ENCODE measurements at regions not wholly inside any gene's neighbourhood (a gene's known extent, or its start where the extent isn't known, plus 50 kb on each side); places are given as distances from the start of the nearest gene placed in this dataset.

- Mint-ChIP-seq H3K9me3 (no peaks in the 10 kb centered on the region), H3K27ac (no peak overlapping the region), H3K36me3 (no peaks in the 10 kb centered on the region), H3K27me3 (no peaks in the 10 kb centered on the region), H3K4me1 (peaks cover 0 to 3% (median 0%) of the 10 kb centered on the region in 4 donors), H3K4me3 (no peak overlapping the region)
- no peaks in the 10 kb centered on the region for H3K36me3 ChIP-seq (ENCODE audit: insufficient read depth, low read length)
- ChIA-PET POLR2A (ENCODE audit: partially characterized antibody) (no interaction called here), CTCF (ENCODE audit: partially characterized antibody) (no interaction called here)
- no peaks in the 10 kb centered on the region for H3K4me1 ChIP-seq (ENCODE audit: insufficient read depth, low read length)
- intact Hi-C loops (cut with micrococcal nuclease), result no loop called here
- H3K27ac ChIP-seq (ENCODE audit: low read depth, low read length), result no peak overlapping the region
- no peak for DNase-seq
- H3K27me3 ChIP-seq (ENCODE audit: insufficient read depth, low read length), result no peaks in the 10 kb centered on the region
- H3K9me3 ChIP-seq (ENCODE audit: control insufficient read depth in 1 of 2, low read length in 2 of 2), result no peaks in the 10 kb centered on the region
- H3K4me3 ChIP-seq (ENCODE audit: low read length in 2 of 2), result no peak overlapping the region
These were observed 358.7 kb downstream of the MED10 start for GRCh38 chr5:6019612-6020011.

- Histone ChIP-seq H3K4me3 (ENCODE audit: low read length in 2 of 2) (no peak overlapping the region), H3K9me3 (ENCODE audit: control insufficient read depth in 1 of 2, low read length in 2 of 2) (no peaks in the 10 kb centered on the region), H3K27ac (ENCODE audit: low read depth, low read length) (no peak overlapping the region), H3K4me1 (ENCODE audit: insufficient read depth, low read length) (no peaks in the 10 kb centered on the region), H3K36me3 (ENCODE audit: insufficient read depth, low read length) (no peaks in the 10 kb centered on the region), H3K27me3 (ENCODE audit: insufficient read depth, low read length) (no peaks in the 10 kb centered on the region)
- Mint-ChIP-seq H3K36me3 (no peaks in the 10 kb centered on the region), H3K4me3 (no peak overlapping the region), H3K4me1 (no peaks in the 10 kb centered on the region), H3K27ac (no peak overlapping the region), H3K9me3 (peaks cover 0 to 8% (median 0%) of the 10 kb centered on the region in 8 donors), H3K27me3 (peaks cover 0 to 3% of the 10 kb centered on the region in 2 donors)
- CTCF ChIA-PET (ENCODE audit: partially characterized antibody), result no interaction called here
- DNase-seq, result no peak
- intact Hi-C loops (cut with micrococcal nuclease), result no loop called here
- POLR2A ChIA-PET (ENCODE audit: partially characterized antibody), result interaction anchor here (0.6 kb wide), 1 partner anchor 1831 kb away, joined by 3 read pairs; no protein-coding TSS in a partner anchor
These were observed 364.8 kb downstream of the MED10 start for GRCh38 chr5:6013506-6013905.

- Mint-ChIP-seq H3K27me3 (peaks cover 0 to 5% of the 10 kb centered on the region in 2 donors), H3K4me1 (no peaks in the 10 kb centered on the region), H3K27ac (no peak overlapping the region), H3K9me3 (peaks cover 0 to 11% (median 0%) of the 10 kb centered on the region in 8 donors), H3K4me3 (no peak overlapping the region), H3K36me3 (no peaks in the 10 kb centered on the region)
- Histone ChIP-seq H3K27me3 (ENCODE audit: insufficient read depth, low read length) (no peaks in the 10 kb centered on the region), H3K27ac (ENCODE audit: low read depth, low read length) (no peak overlapping the region), H3K4me3 (ENCODE audit: low read length in 2 of 2) (no peak overlapping the region), H3K4me1 (ENCODE audit: insufficient read depth, low read length) (no peaks in the 10 kb centered on the region), H3K36me3 (ENCODE audit: insufficient read depth, low read length) (no peaks in the 10 kb centered on the region), H3K9me3 (ENCODE audit: control insufficient read depth in 1 of 2, low read length in 2 of 2) (no peaks in the 10 kb centered on the region)
- no peak for DNase-seq
- intact Hi-C loops (cut with micrococcal nuclease), result no loop called here
- ChIA-PET CTCF (ENCODE audit: partially characterized antibody) (no interaction called here), POLR2A (ENCODE audit: partially characterized antibody) (no interaction called here)
These were observed 367.1 kb downstream of the MED10 start for GRCh38 chr5:6011199-6011598.

DNA sequence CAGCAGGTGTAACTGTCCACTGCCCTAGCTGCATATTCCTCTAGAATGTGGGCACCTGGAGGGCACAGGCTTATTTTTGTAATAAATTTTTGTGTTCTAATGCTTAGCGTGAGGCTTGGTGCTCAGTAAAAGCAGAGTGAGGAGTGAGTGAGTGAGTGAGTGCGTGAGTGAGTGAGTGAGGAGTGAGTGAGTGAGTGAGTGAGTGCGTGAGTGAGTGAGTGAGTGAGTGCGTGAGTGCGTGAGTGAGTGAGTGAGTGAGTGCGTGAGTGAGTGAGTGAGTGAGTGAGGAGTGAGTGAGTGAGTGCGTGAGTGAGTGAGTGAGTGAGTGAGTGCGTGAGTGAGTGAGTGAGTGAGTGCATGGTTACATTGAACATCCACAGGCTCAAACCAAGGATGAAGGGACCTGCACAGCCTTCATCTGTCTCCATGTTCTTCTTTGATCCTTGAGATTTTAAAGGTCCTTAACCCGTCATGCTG lies 371.5 kb downstream of the MED10 start:
- intact Hi-C loops (cut with micrococcal nuclease), result no loop called here
- no peaks in the 10 kb centered on the region for H3K36me3 ChIP-seq (ENCODE audit: insufficient read depth, low read length)
- H3K4me3 ChIP-seq (ENCODE audit: low read length in 2 of 2), result no peak overlapping the region
- H3K9me3 Mint-ChIP-seq, result peaks cover 0 to 11% (median 0%) of the 10 kb centered on the region in 8 donors
- no peaks in the 10 kb centered on the region for H3K4me1 Mint-ChIP-seq
- H3K36me3 Mint-ChIP-seq, result no peaks in the 10 kb centered on the region
- no peaks in the 10 kb centered on the region for H3K4me1 ChIP-seq (ENCODE audit: insufficient read depth, low read length)
- POLR2A ChIA-PET (ENCODE audit: partially characterized antibody), result no interaction called here
- H3K27me3 ChIP-seq (ENCODE audit: insufficient read depth, low read length), result no peaks in the 10 kb centered on the region
- H3K27ac Mint-ChIP-seq, result no peak overlapping the region
- peaks cover 0 to 4% of the 10 kb centered on the region in 2 donors for H3K27me3 Mint-ChIP-seq
- no peaks in the 10 kb centered on the region for H3K9me3 ChIP-seq (ENCODE audit: control insufficient read depth in 1 of 2, low read length in 2 of 2)
- no peak for DNase-seq
- H3K4me3 Mint-ChIP-seq, result no peak overlapping the region
- no peak overlapping the region for H3K27ac ChIP-seq (ENCODE audit: low read depth, low read length)
- CTCF ChIA-PET (ENCODE audit: partially characterized antibody), result no interaction called here

DNA sequence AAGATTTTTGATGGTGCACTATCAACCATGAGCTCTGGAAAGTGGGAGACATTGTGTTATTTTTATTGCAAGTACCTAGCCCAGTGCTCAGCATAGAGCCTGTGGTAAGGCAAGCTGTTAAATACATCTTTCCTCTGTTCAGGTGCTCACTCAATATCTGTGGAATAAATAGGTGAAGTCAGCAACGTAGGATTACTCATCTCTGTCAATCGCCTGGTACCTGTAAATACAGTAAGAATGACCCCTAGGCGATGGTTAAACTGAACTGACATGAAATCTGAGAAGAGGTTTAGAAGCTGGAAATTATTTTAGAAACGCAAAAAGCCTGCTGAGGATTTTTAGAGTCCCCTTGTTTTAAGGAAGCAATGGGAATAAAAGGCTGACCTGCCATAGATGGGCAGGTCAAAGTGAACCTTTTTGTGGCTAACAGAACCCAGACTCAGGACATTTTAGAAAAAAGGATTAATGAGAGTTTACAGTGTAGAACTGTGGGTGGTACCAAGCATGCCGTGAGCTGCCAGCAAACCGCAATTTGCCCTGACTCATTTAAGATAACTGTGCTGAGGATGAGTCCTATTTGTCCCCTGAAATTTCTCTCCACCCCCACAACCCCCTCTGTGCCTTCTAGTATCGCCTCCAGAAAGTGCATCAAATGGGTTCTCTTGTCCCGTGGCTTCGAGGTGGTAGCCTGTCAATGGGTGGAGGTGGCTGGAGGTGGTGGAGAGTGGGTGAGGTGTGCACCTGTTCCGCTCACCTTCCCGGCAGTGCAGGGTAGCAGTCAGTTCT lies 375.1 kb downstream of the MED10 start:
- Mint-ChIP-seq H3K36me3 (no peaks in the 10 kb centered on the region), H3K27ac (no peak overlapping the region), H3K4me1 (no peaks in the 10 kb centered on the region), H3K27me3 (peaks cover 0 to 4% of the 10 kb centered on the region in 2 donors), H3K4me3 (no peak overlapping the region), H3K9me3 (peaks cover 0 to 4% (median 0%) of the 10 kb centered on the region in 8 donors)
- no peak for DNase-seq
- Histone ChIP-seq H3K9me3 (ENCODE audit: control insufficient read depth in 1 of 2, low read length in 2 of 2) (no peaks in the 10 kb centered on the region), H3K27me3 (ENCODE audit: insufficient read depth, low read length) (no peaks in the 10 kb centered on the region), H3K36me3 (ENCODE audit: insufficient read depth, low read length) (no peaks in the 10 kb centered on the region), H3K27ac (ENCODE audit: low read depth, low read length) (no peak overlapping the region), H3K4me1 (ENCODE audit: insufficient read depth, low read length) (no peaks in the 10 kb centered on the region), H3K4me3 (ENCODE audit: low read length in 2 of 2) (no peak overlapping the region)
- POLR2A ChIA-PET (ENCODE audit: partially characterized antibody), result no interaction called here
- CTCF ChIA-PET (ENCODE audit: partially characterized antibody), result no interaction called here
- intact Hi-C loops (cut with micrococcal nuclease), result no loop called here

DNA sequence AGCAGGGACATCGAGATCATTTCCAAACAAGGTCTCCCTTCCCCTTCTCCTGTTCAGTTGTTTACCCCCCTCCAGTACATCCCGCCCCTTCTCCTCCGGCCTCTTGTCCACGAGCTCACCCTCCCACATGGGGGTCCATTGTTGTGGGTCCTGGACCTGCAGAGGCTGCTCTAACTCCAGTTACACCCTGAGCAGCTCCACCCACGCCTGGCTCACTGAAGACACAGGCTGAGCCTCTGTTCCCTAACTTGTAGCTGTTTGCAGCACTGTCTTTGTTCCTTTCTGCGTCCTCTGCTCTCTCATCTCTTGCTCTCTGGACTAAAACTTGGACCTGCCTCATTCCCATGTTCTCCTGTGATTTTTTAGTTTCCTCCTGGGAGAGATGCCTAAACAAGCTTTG lies 377.5 kb downstream of the MED10 start:
- H3K9me3 ChIP-seq (ENCODE audit: control insufficient read depth in 1 of 2, low read length in 2 of 2), result peaks cover 0 to 3% of the 10 kb centered on the region in 2 donors
- Mint-ChIP-seq H3K27ac (no peak overlapping the region), H3K4me1 (no peaks in the 10 kb centered on the region), H3K4me3 (no peak overlapping the region), H3K27me3 (peaks cover 0 to 2% of the 10 kb centered on the region in 2 donors), H3K36me3 (no peaks in the 10 kb centered on the region), H3K9me3 (peaks cover 0 to 15% (median 12%) of the 10 kb centered on the region in 8 donors)
- H3K36me3 ChIP-seq (ENCODE audit: insufficient read depth, low read length), result no peaks in the 10 kb centered on the region
- DNase-seq, result no peak
- no peak overlapping the region for H3K4me3 ChIP-seq (ENCODE audit: low read length in 2 of 2)
- H3K4me1 ChIP-seq (ENCODE audit: insufficient read depth, low read length), result no peaks in the 10 kb centered on the region
- H3K27me3 ChIP-seq (ENCODE audit: insufficient read depth, low read length), result no peaks in the 10 kb centered on the region
- H3K27ac ChIP-seq (ENCODE audit: low read depth, low read length), result no peak overlapping the region
- ChIA-PET CTCF (ENCODE audit: partially characterized antibody) (no interaction called here), POLR2A (ENCODE audit: partially characterized antibody) (no interaction called here)
- intact Hi-C loops (cut with micrococcal nuclease), result no loop called here

- H3K4me1 Mint-ChIP-seq, result no peaks in the 10 kb centered on the region
- H3K9me3 Mint-ChIP-seq, result peaks cover 2 to 63% (median 33%) of the 10 kb centered on the region in 8 donors
These were observed 382.5 kb downstream of the MED10 start for GRCh38 chr5:5995819-5996218.

More at GRCh38 chr5:5995819-5996218, 382.5 kb downstream of the MED10 start:
- H3K36me3 ChIP-seq (ENCODE audit: insufficient read depth, low read length), result no peaks in the 10 kb centered on the region
- Mint-ChIP-seq H3K36me3 (no peaks in the 10 kb centered on the region), H3K27me3 (no peaks in the 10 kb centered on the region), H3K27ac (no peak overlapping the region), H3K4me3 (no peak overlapping the region)
- intact Hi-C loops (cut with micrococcal nuclease), result no loop called here
- CTCF ChIA-PET (ENCODE audit: partially characterized antibody), result no interaction called here
- H3K27ac ChIP-seq (ENCODE audit: low read depth, low read length), result no peak overlapping the region
- POLR2A ChIA-PET (ENCODE audit: partially characterized antibody), result no interaction called here
- DNase-seq, result no peak
- H3K4me1 ChIP-seq (ENCODE audit: insufficient read depth, low read length), result no peaks in the 10 kb centered on the region
- peaks cover 0 to 3% of the 10 kb centered on the region in 2 donors for H3K9me3 ChIP-seq (ENCODE audit: control insufficient read depth in 1 of 2, low read length in 2 of 2)
- no peak overlapping the region for H3K4me3 ChIP-seq (ENCODE audit: low read length in 2 of 2)
- H3K27me3 ChIP-seq (ENCODE audit: insufficient read depth, low read length), result no peaks in the 10 kb centered on the region

Data from CD4-positive, alpha-beta memory T cell (primary cell).